Osteocyte (in vitro differentiated cells): ENCODE measurements at regions not wholly inside any gene's neighbourhood (a gene's known extent, or its start where the extent isn't known, plus 50 kb on each side); places are given as distances from the start of the nearest gene placed in this dataset.

ENCODE experiments used
- DNase-seq: peaks from one replicate; pipeline ENCODE4 v3.0.0; 2021; ENCODE audit warnings: mixed read lengths; ENCODE audit not compliant: unreplicated experiment; ENCODE audit errors: extremely low spot score
- H3K27ac Mint-ChIP-seq: one replicate; pipeline ENCODE4 v1.8.0; 2021; ENCODE audit warnings: mild to moderate bottlenecking, mixed read lengths; ENCODE audit not compliant: unreplicated experiment
- H3K27me3 Mint-ChIP-seq: one replicate; pipeline ENCODE4 v1.8.0; 2021; ENCODE audit warnings: mixed read lengths; ENCODE audit not compliant: unreplicated experiment
- H3K36me3 Mint-ChIP-seq: one replicate; pipeline ENCODE4 v1.8.0; 2021; ENCODE audit warnings: mixed read lengths; ENCODE audit not compliant: unreplicated experiment
- H3K4me1 Mint-ChIP-seq: one replicate; pipeline ENCODE4 v1.8.0; 2021; ENCODE audit warnings: mixed read lengths; ENCODE audit not compliant: unreplicated experiment
- H3K4me3 Mint-ChIP-seq: one replicate; pipeline ENCODE4 v1.8.0; 2021; ENCODE audit warnings: mild to moderate bottlenecking, moderate library complexity, mixed read lengths; ENCODE audit not compliant: unreplicated experiment
- H3K9me3 Mint-ChIP-seq: one replicate; pipeline ENCODE4 v1.8.0; 2021; ENCODE audit warnings: mixed read lengths; ENCODE audit not compliant: unreplicated experiment
- CTCF ChIP-seq: fragments of 200-600 bp; sonication (generic); IDR thresholded peaks from 2 replicates; pipeline ENCODE4 v1.5.0; 2021; ENCODE audit warnings: antibody characterized with exemption, mild to moderate bottlenecking, moderate library complexity

- Mint-ChIP-seq H3K27ac (no peak overlapping the region), H3K36me3 (no peaks in the 10 kb centered on the region), H3K4me3 (no peak overlapping the region), H3K9me3 (no peaks in the 10 kb centered on the region), H3K27me3 (no peaks in the 10 kb centered on the region), H3K4me1 (no peaks in the 10 kb centered on the region)
- no peak for DNase-seq
- TF ChIP-seq CTCF = no peak
Observed at GRCh38 chr5:107794741-107795140, 124.0 kb upstream of the EFNA5 start.

DNA sequence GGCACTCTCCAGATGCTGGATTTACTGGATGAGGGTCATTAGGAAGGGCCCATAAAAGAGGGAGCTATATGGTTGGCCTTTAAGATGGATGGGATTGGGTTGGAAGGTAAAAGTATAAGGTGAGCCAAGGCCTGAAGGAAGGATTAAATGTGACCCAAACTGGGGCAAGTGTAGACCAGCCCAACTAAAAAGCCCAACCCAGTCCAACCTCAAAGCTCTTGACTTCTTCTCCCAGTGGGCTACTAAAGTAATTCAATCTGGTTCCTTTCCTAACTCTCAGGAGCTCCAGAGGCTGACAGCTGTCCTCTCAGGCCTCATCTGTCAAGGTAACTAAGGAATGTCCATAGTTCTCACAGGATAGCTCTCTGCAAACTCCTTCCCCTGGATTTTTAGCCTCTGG, 122.2 kb upstream of the EFNA5 start:
- H3K9me3 Mint-ChIP-seq = peaks cover 1% of the 10 kb centered on the region
- DNase-seq = no peak
- H3K36me3 Mint-ChIP-seq = no peaks in the 10 kb centered on the region
- no peaks in the 10 kb centered on the region for H3K27me3 Mint-ChIP-seq
- no peaks in the 10 kb centered on the region for H3K4me1 Mint-ChIP-seq
- H3K4me3 Mint-ChIP-seq = no peak overlapping the region
- H3K27ac Mint-ChIP-seq = no peak overlapping the region
- TF ChIP-seq CTCF = no peak

DNA sequence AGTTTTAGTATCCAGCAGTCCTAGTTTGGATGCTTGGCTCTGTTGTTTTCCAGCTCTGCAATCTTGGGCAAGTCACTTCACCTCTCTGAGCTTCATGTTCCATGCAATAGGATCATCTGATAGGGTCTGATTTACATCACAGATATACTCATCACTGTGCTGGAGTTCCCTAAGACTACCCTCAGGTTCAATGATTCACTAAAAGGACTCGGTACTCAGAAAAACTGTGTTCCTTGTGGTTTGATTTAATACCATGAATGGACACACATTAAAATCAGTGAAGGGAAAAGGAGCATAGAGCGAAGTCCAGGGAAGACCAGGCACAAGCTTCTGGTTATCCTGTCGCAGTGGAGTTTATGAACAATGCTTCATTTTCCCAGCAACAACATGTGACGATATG, 119.9 kb upstream of the EFNA5 start:
- no peak for TF ChIP-seq CTCF
- H3K36me3 Mint-ChIP-seq = no peaks in the 10 kb centered on the region
- H3K9me3 Mint-ChIP-seq = peaks cover 8% of the 10 kb centered on the region
- H3K4me1 Mint-ChIP-seq = no peaks in the 10 kb centered on the region
- no peak overlapping the region for H3K27ac Mint-ChIP-seq
- H3K27me3 Mint-ChIP-seq = no peaks in the 10 kb centered on the region
- DNase-seq = no peak
- no peak overlapping the region for H3K4me3 Mint-ChIP-seq

DNA sequence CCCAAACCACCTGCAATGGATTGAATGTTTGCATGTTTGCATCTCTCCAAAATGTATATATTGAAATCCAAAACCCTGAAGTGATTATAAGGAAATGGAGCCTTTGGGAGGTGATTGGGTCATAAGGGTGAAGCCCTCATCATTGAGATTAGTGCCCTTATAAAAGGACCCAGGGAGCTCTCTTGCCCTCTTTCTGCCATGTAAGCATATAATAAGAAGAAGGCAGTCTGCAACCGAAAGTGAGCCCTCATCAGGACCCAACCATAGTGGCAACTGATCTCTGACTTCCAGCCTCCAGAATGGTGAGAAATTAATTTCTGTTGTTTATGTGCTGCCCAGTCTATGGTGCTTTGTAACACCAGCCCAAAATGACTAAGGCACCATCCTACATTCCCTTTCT, 115.7 kb upstream of the EFNA5 start:
- no peak for DNase-seq
- H3K27ac Mint-ChIP-seq = no peak overlapping the region
- no peak for TF ChIP-seq CTCF
- peaks cover 2% of the 10 kb centered on the region for H3K36me3 Mint-ChIP-seq
- no peak overlapping the region for H3K4me3 Mint-ChIP-seq
- H3K27me3 Mint-ChIP-seq = no peaks in the 10 kb centered on the region
- H3K4me1 Mint-ChIP-seq = peaks cover 3% of the 10 kb centered on the region
- H3K9me3 Mint-ChIP-seq = peaks cover 8% of the 10 kb centered on the region

- H3K36me3 Mint-ChIP-seq = peaks cover 3% of the 10 kb centered on the region
- no peak overlapping the region for H3K27ac Mint-ChIP-seq
- peaks cover 8% of the 10 kb centered on the region for H3K9me3 Mint-ChIP-seq
- no peak overlapping the region for H3K4me3 Mint-ChIP-seq
- no peaks in the 10 kb centered on the region for H3K27me3 Mint-ChIP-seq
- no peak for TF ChIP-seq CTCF
- no peak for DNase-seq
- H3K4me1 Mint-ChIP-seq = peaks cover 3% of the 10 kb centered on the region
Observed at GRCh38 chr5:107783551-107783950, 112.8 kb upstream of the EFNA5 start.
